Loucy (cell line): ENCODE measurements at regions not wholly inside any gene's neighbourhood (a gene's known extent, or its start where the extent isn't known, plus 50 kb on each side); places are given as distances from the start of the nearest gene placed in this dataset.

Experiments used
- H2AFZ ChIP-seq: fragments of 200-600 bp; sonication (generic); 2 replicates; pipeline ENCODE4 v1.6.0; 2016; ENCODE audit warnings: antibody characterized with exemption, mild to moderate bottlenecking, low read length, moderate library complexity
- H3F3A ChIP-seq: fragments of 200-600 bp; 2 replicates; pipeline ENCODE4 v1.6.0; 2016; ENCODE audit warnings: antibody characterized with exemption, low read depth, mild to moderate bottlenecking
- H3K27me3 ChIP-seq: fragments of 200-600 bp; sonication (generic); 2 replicates; pipeline ENCODE4 v1.6.1; 2014; ENCODE audit warnings: low read length, mild to moderate bottlenecking; ENCODE audit not compliant: insufficient read depth, poor library complexity, severe bottlenecking
- H3K36me3 ChIP-seq: fragments of 200-600 bp; sonication (generic); 2 replicates; pipeline ENCODE4 v1.6.1; 2016; ENCODE audit warnings: low read length; ENCODE audit not compliant: insufficient read depth
- H3K4me1 ChIP-seq: fragments of 200-600 bp; sonication (generic); 2 replicates; pipeline ENCODE4 v1.5.1; 2014; ENCODE audit warnings: low read length, mild to moderate bottlenecking; ENCODE audit not compliant: insufficient read depth, poor library complexity, severe bottlenecking
- H3K4me2 ChIP-seq: fragments of 200-600 bp; sonication (generic); 2 replicates; pipeline ENCODE4 v1.6.0; 2014; ENCODE audit warnings: antibody characterized with exemption, low read length, low read depth, mild to moderate bottlenecking; ENCODE audit not compliant: poor library complexity, severe bottlenecking
- H3K4me3 ChIP-seq: fragments of 200-600 bp; sonication (generic); 2 replicates; pipeline ENCODE4 v1.5.1; 2014; ENCODE audit warnings: low read length, mild to moderate bottlenecking, mixed read lengths; ENCODE audit not compliant: poor library complexity, severe bottlenecking
- H3K79me2 ChIP-seq: fragments of 200-600 bp; sonication (generic); 2 replicates; pipeline ENCODE4 v1.6.1; 2014; ENCODE audit warnings: low read length; ENCODE audit not compliant: insufficient read depth
- H3K9ac ChIP-seq: fragments of 200-600 bp; sonication (generic); 2 replicates; pipeline ENCODE4 v1.6.0; 2014; ENCODE audit warnings: mild to moderate bottlenecking, low read depth, low read length, moderate library complexity; ENCODE audit not compliant: poor library complexity, severe bottlenecking
- H3K9me2 ChIP-seq: fragments of 200-600 bp; sonication (generic); replicated peaks from 2 replicates; pipeline ENCODE4 v1.6.1; 2016; ENCODE audit warnings: low read depth, low read length, mixed read lengths
- H3K9me3 ChIP-seq: fragments of 200-600 bp; sonication (generic); 2 replicates; pipeline ENCODE4 v1.6.1; 2014; ENCODE audit warnings: mild to moderate bottlenecking, antibody characterized with exemption, low read length, low read depth; ENCODE audit not compliant: insufficient read depth
- H4K20me1 ChIP-seq: fragments of 200-600 bp; sonication (generic); 2 replicates; pipeline ENCODE4 v1.6.0; 2014; ENCODE audit warnings: antibody characterized with exemption, low read length, mild to moderate bottlenecking; ENCODE audit not compliant: insufficient read depth, poor library complexity, severe bottlenecking
- CTCF ChIP-seq: fragments of 200-600 bp; sonication (generic); conservative IDR thresholded peaks from 2 replicates; pipeline ENCODE4 v1.5.1; 2014; ENCODE audit warnings: mild to moderate bottlenecking, antibody characterized with exemption, low read length
- EZH2phosphoT487 ChIP-seq: fragments of 200-600 bp; IDR thresholded peaks from 2 replicates; pipeline ENCODE4 v1.6.1; 2018; ENCODE audit warnings: antibody characterized with exemption, mild to moderate bottlenecking, moderate library complexity, borderline replicate concordance

- no peak overlapping the region for H3K4me3 ChIP-seq
- H2AFZ ChIP-seq, result no peak overlapping the region
- H4K20me1 ChIP-seq, result no peaks in the 10 kb centered on the region
- H3K79me2 ChIP-seq, result no peaks in the 10 kb centered on the region
- H3K9ac ChIP-seq, result no peak overlapping the region
- H3K36me3 ChIP-seq, result no peaks in the 10 kb centered on the region
- no peaks in the 10 kb centered on the region for H3F3A ChIP-seq
- H3K27me3 ChIP-seq, result no peaks in the 10 kb centered on the region
- H3K4me2 ChIP-seq, result no peak overlapping the region
- H3K9me2 ChIP-seq, result no peaks in the 10 kb centered on the region
- H3K9me3 ChIP-seq, result no peaks in the 10 kb centered on the region
- H3K4me1 ChIP-seq, result peaks cover 5% of the 10 kb centered on the region
- TF ChIP-seq EZH2phosphoT487, result no peak
- TF ChIP-seq CTCF, result no peak
Measured at GRCh38 chr2:176753752-176754474, 458.7 kb upstream of the HNRNPA3 start.

GRCh38 chr2:176755537-176756135, 457.0 kb upstream of the HNRNPA3 start:
- H3K79me2 ChIP-seq, result no peaks in the 10 kb centered on the region
- H3K27me3 ChIP-seq, result no peaks in the 10 kb centered on the region
- H3K4me3 ChIP-seq, result no peak overlapping the region
- no peaks in the 10 kb centered on the region for H3K9me2 ChIP-seq
- H3F3A ChIP-seq, result no peaks in the 10 kb centered on the region
- no peaks in the 10 kb centered on the region for H3K36me3 ChIP-seq
- no peaks in the 10 kb centered on the region for H4K20me1 ChIP-seq
- no peak overlapping the region for H3K4me2 ChIP-seq
- peaks cover 5% of the 10 kb centered on the region for H3K4me1 ChIP-seq
- no peak overlapping the region for H3K9ac ChIP-seq
- no peaks in the 10 kb centered on the region for H3K9me3 ChIP-seq
- TF ChIP-seq CTCF (no peak), EZH2phosphoT487 (no peak)
- no peak overlapping the region for H2AFZ ChIP-seq

- Histone ChIP-seq H3K27me3 (no peaks in the 10 kb centered on the region), H3K4me1 (peaks cover 5% of the 10 kb centered on the region), H3K4me3 (no peak overlapping the region), H3F3A (no peaks in the 10 kb centered on the region), H2AFZ (no peak overlapping the region), H3K9me2 (no peaks in the 10 kb centered on the region), H3K9ac (no peak overlapping the region), H4K20me1 (no peaks in the 10 kb centered on the region), H3K79me2 (no peaks in the 10 kb centered on the region), H3K9me3 (no peaks in the 10 kb centered on the region), H3K4me2 (no peak overlapping the region), H3K36me3 (no peaks in the 10 kb centered on the region)
- no peak for TF ChIP-seq CTCF
- no peak for TF ChIP-seq EZH2phosphoT487
Measured at GRCh38 chr2:176758426-176758825, 454.2 kb upstream of the HNRNPA3 start.
